ENCODE measurements at regions not wholly inside any gene's neighbourhood (a gene's known extent, or its start where the extent isn't known, plus 50 kb on each side); places are given as distances from the start of the nearest gene placed in this dataset.
A peak's percentile ranks its signal among the peaks of the same experiment; 100 is the strongest.
"Not testable (repeated sequence)": the region's sequence is repeated elsewhere in the genome, so short reads cannot be mapped to it uniquely, and the experiment has no call there.

GRCh38 chr10:34058845-34059614 is 724.6 kb upstream of the NRP1 start:
- DNase-seq: no peak

- not testable (repeated sequence) for DNase-seq
Measured at GRCh38 chr10:34055410-34055985, 721.0 kb upstream of the NRP1 start.

GRCh38 chr10:34049887-34050286 is 715.4 kb upstream of the NRP1 start:
- no peak for DNase-seq

- no peak for DNase-seq
Measured at GRCh38 chr10:34049469-34049868, 715.0 kb upstream of the NRP1 start.

- no peak for DNase-seq
Measured at GRCh38 chr10:34047389-34047788, 712.9 kb upstream of the NRP1 start.

GRCh38 chr10:34046506-34047034 is 712.1 kb upstream of the NRP1 start:
- DNase-seq: peak; percentile 45 to 80

- DNase-seq: peak; percentile 54 to 61
Measured at GRCh38 chr10:34045571-34046190, 711.2 kb upstream of the NRP1 start.

GRCh38 chr10:34041871-34042270 is 707.4 kb upstream of the NRP1 start:
- DNase-seq: no peak

GRCh38 chr10:34037499-34037898 is 703.0 kb upstream of the NRP1 start:
- DNase-seq: no peak

- not testable (repeated sequence) for DNase-seq
Measured at GRCh38 chr10:34035241-34035790, 700.8 kb upstream of the NRP1 start.

GRCh38 chr10:34033078-34033477 is 698.6 kb upstream of the NRP1 start:
- DNase-seq: no peak

- no peak for DNase-seq
Measured at GRCh38 chr10:34032564-34032963, 698.1 kb upstream of the NRP1 start.

GRCh38 chr10:34031400-34031799 is 696.9 kb upstream of the NRP1 start:
- DNase-seq: no peak

- no peak for DNase-seq
Measured at GRCh38 chr10:34029455-34029854, 695.0 kb upstream of the NRP1 start.

GRCh38 chr10:34028936-34029335 is 694.5 kb upstream of the NRP1 start:
- no peak for DNase-seq

- DNase-seq: no peak
Measured at GRCh38 chr10:34024693-34025425, 690.4 kb upstream of the NRP1 start.

- DNase-seq: no peak
Measured at GRCh38 chr10:34024282-34024681, 689.8 kb upstream of the NRP1 start.

GRCh38 chr10:34022195-34022594 is 687.7 kb upstream of the NRP1 start:
- no peak for DNase-seq

- no peak for DNase-seq
Measured at GRCh38 chr10:34018784-34019183, 684.3 kb upstream of the NRP1 start.

GRCh38 chr10:34018129-34018528 is 683.7 kb upstream of the NRP1 start:
- no peak for DNase-seq

GRCh38 chr10:34017281-34017680 is 682.8 kb upstream of the NRP1 start:
- no peak for DNase-seq

- DNase-seq: peak in 1 of 2 experiments; percentile 46
Measured at GRCh38 chr10:34016576-34016975, 682.1 kb upstream of the NRP1 start.

- no peak for DNase-seq
Measured at GRCh38 chr10:34015700-34016099, 681.2 kb upstream of the NRP1 start.
